Esophagus muscularis mucosa (tissue), 3 donors: ENCODE measurements at regions not wholly inside any gene's neighbourhood (a gene's known extent, or its start where the extent isn't known, plus 50 kb on each side); places are given as distances from the start of the nearest gene placed in this dataset.

Experiments
- CTCF ChIP-seq, 3 experiments: fragments of 200-600 bp in 2 of 3; fragments of 450-650 bp in 1 of 3; sonication (generic) in 2 of 3; IDR thresholded peaks; one replicate each; pipeline ENCODE4 v1.5.1; 2017 to 2019; ENCODE audit warnings: antibody characterized with exemption in 3 of 3, mild to moderate bottlenecking in 2 of 3, moderate library complexity in 1 of 3
- POLR2A ChIP-seq: fragments of 450-650 bp; IDR thresholded peaks from one replicate; pipeline ENCODE4 v1.6.1; 2017; ENCODE audit warnings: antibody characterized with exemption, moderate library complexity, mild to moderate bottlenecking, low read depth
- POLR2AphosphoS5 ChIP-seq, 2 donors: sonication (generic); formaldehyde crosslinking; IDR thresholded peaks; one replicate each; pipeline ENCODE4 v1.6.1; 2017; ENCODE audit warnings: antibody characterized with exemption in 2 of 2

DNA sequence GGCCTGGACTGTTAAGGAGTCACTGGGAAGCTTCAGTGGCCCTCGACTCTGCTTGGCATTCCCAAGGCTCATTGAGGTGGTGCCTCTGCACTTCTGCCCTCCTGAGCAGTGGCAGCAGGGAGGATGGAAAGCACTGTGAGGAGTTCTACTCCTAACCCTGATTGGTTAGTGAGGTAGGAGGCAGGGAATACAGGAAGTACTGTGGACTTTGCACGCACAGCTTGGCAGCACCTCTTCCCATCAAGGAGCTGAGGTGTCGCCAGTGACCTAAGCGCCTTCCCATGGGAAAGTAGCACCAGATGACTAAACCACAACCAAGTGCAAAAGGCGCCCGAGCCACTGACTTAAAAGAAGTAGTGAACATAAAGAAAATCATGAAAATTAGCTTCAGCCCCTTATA, 152.5 kb upstream of the CADM1 start:
- TF ChIP-seq POLR2A (no peak), CTCF (IDR thresholded peaks at IDR 0.05) (no peak), POLR2AphosphoS5 (IDR thresholded peaks at IDR 0.05) (no peak)
